BE2C (cell line): ENCODE measurements at regions not wholly inside any gene's neighbourhood (a gene's known extent, or its start where the extent isn't known, plus 50 kb on each side); places are given as distances from the start of the nearest gene placed in this dataset.

Experiments used
- DNase-seq: peaks from one replicate; pipeline ENCODE4 v3.0.0-alpha.2; 2020
- H3K27me3 ChIP-seq: fragments of 250-450 bp; sonication (Bioruptor Pico); 2 replicates; pipeline ENCODE4 v1.5.1; 2020; ENCODE audit warnings: mild to moderate bottlenecking
- H3K36me3 ChIP-seq: fragments of 250-450 bp; sonication (Bioruptor Pico); 2 replicates; pipeline ENCODE4 v1.5.1; 2020; ENCODE audit warnings: mild to moderate bottlenecking
- H3K4me1 ChIP-seq: fragments of 250-450 bp; sonication (Bioruptor Pico); 2 replicates; pipeline ENCODE4 v1.5.1; 2020
- H3K4me3 ChIP-seq: 2 replicates; pipeline ENCODE4 v1.5.1; 2011; ENCODE audit warnings: low read depth, low read length
- H3K9me3 ChIP-seq: fragments of 250-450 bp; sonication (Bioruptor Pico); 2 replicates; pipeline ENCODE4 v1.5.1; 2020
- CTCF ChIP-seq: IDR thresholded peaks from 2 replicates; pipeline ENCODE4 v1.5.1; 2012; ENCODE audit warnings: mild to moderate bottlenecking, low read depth, low read length

GRCh38 chr3:64815195-64815631 lies 127.4 kb upstream of the ADAMTS9 start:
- H3K4me3 ChIP-seq: no peak overlapping the region
- DNase-seq: peak; percentile 15
- H3K36me3 ChIP-seq: no peaks in the 10 kb centered on the region
- no peaks in the 10 kb centered on the region for H3K9me3 ChIP-seq
- TF ChIP-seq CTCF: no peak
- no peaks in the 10 kb centered on the region for H3K27me3 ChIP-seq
- H3K4me1 ChIP-seq: peaks cover 13% of the 10 kb centered on the region

GRCh38 chr3:64814351-64814750 lies 126.6 kb upstream of the ADAMTS9 start:
- DNase-seq: no peak
- no peak for TF ChIP-seq CTCF
- H3K27me3 ChIP-seq: no peaks in the 10 kb centered on the region

GRCh38 chr3:64813326-64813725 lies 125.5 kb upstream of the ADAMTS9 start:
- Histone ChIP-seq H3K4me1 (peaks cover 26% of the 10 kb centered on the region), H3K36me3 (no peaks in the 10 kb centered on the region), H3K4me3 (no peak overlapping the region), H3K27me3 (no peaks in the 10 kb centered on the region; the same call in 1 of the 2 replicates), H3K9me3 (no peaks in the 10 kb centered on the region)
- TF ChIP-seq CTCF: no peak
- DNase-seq: no peak

More at GRCh38 chr3:64814351-64814750, 126.6 kb upstream of the ADAMTS9 start:
- Histone ChIP-seq H3K9me3 (no peaks in the 10 kb centered on the region), H3K4me3 (no peak overlapping the region), H3K4me1 (peaks cover 20% of the 10 kb centered on the region), H3K36me3 (no peaks in the 10 kb centered on the region)

- no peak for DNase-seq
- H3K36me3 ChIP-seq: no peaks in the 10 kb centered on the region
- H3K27me3 ChIP-seq: no peaks in the 10 kb centered on the region; the same call in 1 of the 2 replicates
- no peak overlapping the region for H3K4me3 ChIP-seq
- peaks cover 17% of the 10 kb centered on the region for H3K4me1 ChIP-seq
- TF ChIP-seq CTCF: no peak
- H3K9me3 ChIP-seq: no peaks in the 10 kb centered on the region
Measured at GRCh38 chr3:64809086-64809485, 121.3 kb upstream of the ADAMTS9 start.

GRCh38 chr3:64808061-64808460 lies 120.3 kb upstream of the ADAMTS9 start:
- no peaks in the 10 kb centered on the region for H3K9me3 ChIP-seq
- no peak for DNase-seq
- no peak overlapping the region for H3K4me3 ChIP-seq
- no peaks in the 10 kb centered on the region for H3K36me3 ChIP-seq
- no peaks in the 10 kb centered on the region; the same call in 1 of the 2 replicates for H3K27me3 ChIP-seq
- TF ChIP-seq CTCF: no peak
- peaks cover 17% of the 10 kb centered on the region for H3K4me1 ChIP-seq

- H3K27me3 ChIP-seq: no peaks in the 10 kb centered on the region; the same call in 1 of the 2 replicates
Measured at GRCh38 chr3:64806668-64807605, 119.1 kb upstream of the ADAMTS9 start.

More at GRCh38 chr3:64806668-64807605, 119.1 kb upstream of the ADAMTS9 start:
- no peak overlapping the region for H3K4me3 ChIP-seq
- no peaks in the 10 kb centered on the region for H3K9me3 ChIP-seq
- H3K4me1 ChIP-seq: peaks cover 17% of the 10 kb centered on the region
- H3K36me3 ChIP-seq: no peaks in the 10 kb centered on the region
- DNase-seq: no peak
- TF ChIP-seq CTCF: no peak
